ENCODE measurements at regions not wholly inside any gene's neighbourhood (a gene's known extent, or its start where the extent isn't known, plus 50 kb on each side); places are given as distances from the start of the nearest gene placed in this dataset.
"Not testable (repeated sequence)": the region's sequence is repeated elsewhere in the genome, so short reads cannot be mapped to it uniquely, and the experiment has no call there.

GRCh38 chr3:522888-523287 lies 326.3 kb downstream of the CHL1 start:
- DNase-seq (ENCODE audit: low spot score), result no peak

DNA sequence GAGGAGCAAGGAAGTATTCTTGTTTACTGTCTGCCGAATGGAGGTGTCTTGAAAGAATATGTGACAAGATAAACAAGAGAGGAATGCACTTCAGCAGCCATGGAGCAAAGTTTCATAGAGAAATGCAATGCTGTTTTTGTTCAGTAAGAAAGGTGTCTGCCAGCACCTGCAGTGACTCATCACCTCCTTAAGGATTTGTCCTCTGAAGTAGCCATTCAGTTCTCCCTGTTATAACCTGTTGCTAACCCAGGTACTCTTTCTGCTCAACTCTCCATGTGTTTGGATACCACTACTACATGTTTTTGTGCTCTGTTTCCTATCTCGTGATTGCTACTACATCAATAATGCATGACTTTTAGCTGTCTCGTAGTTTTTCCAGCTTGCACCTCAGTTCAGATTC lies 328.9 kb downstream of the CHL1 start:
- DNase-seq (ENCODE audit: low spot score), result no peak

GRCh38 chr3:535566-536416 lies 339.2 kb downstream of the CHL1 start:
- DNase-seq (ENCODE audit: low spot score), result no peak

GRCh38 chr3:536417-536813 lies 339.9 kb downstream of the CHL1 start:
- DNase-seq (ENCODE audit: low spot score), result no peak

DNA sequence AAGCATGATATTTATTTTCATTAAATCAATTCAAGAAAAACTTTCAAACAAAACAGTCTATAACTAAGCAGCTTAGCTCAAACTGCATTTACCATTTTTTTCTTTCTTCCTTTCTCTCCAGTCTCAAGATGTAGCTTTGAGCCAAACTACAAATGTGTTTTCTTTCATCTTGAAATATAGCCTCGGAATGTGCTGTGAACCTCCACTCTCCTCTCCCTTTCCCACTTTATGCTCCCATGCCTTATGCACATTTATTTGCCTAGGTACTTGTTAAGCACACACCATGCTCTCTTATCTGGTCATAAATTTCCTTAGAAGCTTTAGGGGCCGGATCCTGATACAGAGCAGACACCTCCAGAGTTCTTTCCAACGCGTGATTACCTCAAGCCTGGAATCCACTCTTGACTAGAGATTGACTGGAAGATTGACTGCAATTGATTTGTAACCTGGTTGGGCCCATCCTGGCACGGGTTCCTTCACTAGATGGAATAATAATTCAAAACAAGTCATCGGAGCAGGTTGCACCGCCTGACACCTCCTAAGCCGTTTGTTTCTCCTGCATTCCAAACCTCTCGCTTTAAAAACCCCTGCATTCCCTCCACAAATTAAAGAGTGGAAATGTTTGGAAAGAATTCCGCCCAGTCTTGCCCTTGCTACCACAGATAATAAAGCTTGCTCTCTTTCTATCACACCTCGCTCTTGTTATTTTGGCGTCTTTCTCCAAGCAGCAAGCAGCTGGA lies 344.7 kb downstream of the CHL1 start:
- no peak for DNase-seq (ENCODE audit: low spot score)

- DNase-seq (ENCODE audit: low spot score), result no peak
These were observed 345.5 kb downstream of the CHL1 start for GRCh38 chr3:542021-542420.

- no peak for DNase-seq (ENCODE audit: low spot score)
These were observed 353.1 kb downstream of the CHL1 start for GRCh38 chr3:549636-550035.

DNA sequence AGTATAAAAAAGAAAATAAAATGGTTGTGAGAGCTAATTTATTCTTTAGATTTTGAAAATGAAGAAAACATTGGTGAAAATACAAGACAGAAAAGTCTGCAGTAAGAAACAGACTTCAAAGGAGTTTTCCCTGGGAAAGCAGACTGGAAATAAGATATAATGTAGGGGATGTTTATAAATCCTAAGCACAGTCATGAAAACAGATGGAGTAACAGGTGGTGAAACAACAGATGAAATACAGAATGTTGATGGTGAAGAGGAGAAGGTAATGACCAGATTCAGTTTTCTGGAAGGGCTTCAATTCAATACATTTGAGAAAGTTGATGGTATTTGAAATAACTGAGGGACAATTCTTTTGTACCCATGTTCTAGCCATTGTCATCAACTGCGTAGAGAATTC lies 353.9 kb downstream of the CHL1 start:
- no peak for DNase-seq (ENCODE audit: low spot score)

- no peak for DNase-seq (ENCODE audit: low spot score)
These were observed 361.4 kb downstream of the CHL1 start for GRCh38 chr3:557972-558371.

- no peak for DNase-seq (ENCODE audit: low spot score)
These were observed 371.1 kb downstream of the CHL1 start for GRCh38 chr3:567488-568185.

DNA sequence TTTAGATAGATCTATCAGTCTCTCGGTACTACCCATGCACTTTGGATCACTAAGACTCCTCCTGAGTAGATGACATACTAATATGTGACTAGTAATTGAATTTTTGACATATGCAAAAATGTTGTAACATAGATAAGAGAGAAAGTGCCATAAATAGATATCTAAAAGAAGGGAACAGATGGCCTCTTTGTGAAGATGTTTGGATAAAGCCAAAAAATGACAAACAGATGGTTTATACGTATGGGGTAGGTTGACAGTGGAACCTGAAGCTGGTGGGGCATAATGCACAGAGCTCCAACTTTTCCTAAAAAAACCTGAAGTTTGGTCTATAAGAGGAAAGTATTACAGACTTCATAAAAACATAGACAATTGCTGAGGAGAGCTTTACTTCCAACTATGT lies 383.0 kb downstream of the CHL1 start:
- not testable (repeated sequence) for DNase-seq (ENCODE audit: low spot score)

GRCh38 chr3:589066-589465 lies 392.5 kb downstream of the CHL1 start:
- DNase-seq (ENCODE audit: low spot score), result not testable (repeated sequence)

DNA sequence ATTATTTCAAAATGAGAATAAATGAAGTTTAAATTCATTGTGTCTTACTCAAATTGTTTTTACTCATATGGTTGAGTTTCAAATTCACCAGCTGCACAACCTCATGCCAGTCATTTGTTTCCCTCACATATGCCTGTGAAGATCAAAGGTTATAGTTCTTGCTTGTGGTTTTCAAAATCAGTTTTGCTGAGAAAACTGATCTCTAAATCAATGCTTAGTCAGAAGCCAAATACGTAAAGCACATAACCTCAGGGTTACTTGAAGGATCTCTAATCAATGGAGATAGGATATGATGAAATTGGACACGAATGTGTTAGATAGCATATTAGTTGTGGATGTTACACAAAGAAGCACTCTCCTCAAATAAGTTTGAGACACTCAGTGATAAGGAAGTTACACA lies 400.7 kb downstream of the CHL1 start:
- DNase-seq (ENCODE audit: low spot score), result not testable (repeated sequence)

- DNase-seq (ENCODE audit: low spot score), result not testable (repeated sequence)
These were observed 401.2 kb downstream of the CHL1 start for GRCh38 chr3:597746-598145.

DNA sequence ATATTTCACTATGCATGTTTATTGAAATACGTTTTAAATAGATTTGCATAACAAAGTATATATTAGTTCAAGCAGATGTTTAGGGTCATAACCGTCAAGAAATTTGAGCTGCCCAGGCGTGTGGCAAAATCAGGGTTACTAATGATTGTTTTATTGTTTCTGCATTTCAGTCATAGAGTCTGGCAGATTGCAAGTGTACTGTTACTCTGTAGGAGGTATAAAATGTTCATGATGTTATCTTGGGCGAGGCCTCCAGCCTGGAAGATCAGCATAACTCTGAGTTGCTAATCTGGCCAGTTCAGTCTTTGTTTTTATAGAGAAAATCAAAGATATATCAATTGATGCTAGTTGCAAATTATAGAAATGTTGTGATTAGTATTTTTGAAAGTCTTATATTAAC lies 410.9 kb downstream of the CHL1 start:
- not testable (repeated sequence) for DNase-seq (ENCODE audit: low spot score)

- no peak for DNase-seq (ENCODE audit: low spot score)
These were observed 425.2 kb downstream of the CHL1 start for GRCh38 chr3:621714-622113.

- DNase-seq (ENCODE audit: low spot score), result no peak
These were observed 425.8 kb downstream of the CHL1 start for GRCh38 chr3:622314-622713.

GRCh38 chr3:623914-624545 lies 427.5 kb downstream of the CHL1 start:
- DNase-seq (ENCODE audit: low spot score), result no peak

GRCh38 chr3:632571-633170 lies 436.1 kb downstream of the CHL1 start:
- peak; percentile 46 for DNase-seq (ENCODE audit: low spot score)

GRCh38 chr3:634511-634910 lies 437.9 kb downstream of the CHL1 start:
- no peak for DNase-seq (ENCODE audit: low spot score)

DNA sequence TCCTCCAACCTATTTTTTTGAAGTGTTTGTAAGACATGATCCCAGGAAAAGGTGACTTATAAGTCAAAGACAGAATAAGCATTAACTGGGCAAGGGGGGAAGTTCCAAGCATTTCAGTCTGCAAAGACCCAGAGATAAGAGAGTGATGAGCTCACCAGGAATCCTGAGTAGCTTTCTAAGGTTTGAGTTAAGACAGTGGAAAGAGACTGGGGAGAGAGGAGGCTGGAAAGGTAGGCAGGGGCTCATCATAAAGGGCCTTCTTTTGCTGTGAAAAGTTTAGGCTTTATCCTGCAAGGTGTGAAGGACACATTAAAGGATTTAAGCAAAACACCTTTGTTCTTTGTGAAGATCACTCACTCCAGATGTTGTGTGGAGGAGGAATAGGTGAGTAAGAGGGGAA lies 438.8 kb downstream of the CHL1 start:
- DNase-seq (ENCODE audit: low spot score), result no peak

GRCh38 chr3:643376-643775 lies 446.8 kb downstream of the CHL1 start:
- DNase-seq (ENCODE audit: low spot score), result no peak
